ENCODE measurements at regions not wholly inside any gene's neighbourhood (a gene's known extent, or its start where the extent isn't known, plus 50 kb on each side); places are given as distances from the start of the nearest gene placed in this dataset.
"Not testable (repeated sequence)": the region's sequence is repeated elsewhere in the genome, so short reads cannot be mapped to it uniquely, and the experiment has no call there.

GRCh38 chr7:68816491-68816890, 781.8 kb upstream of the AUTS2 start:
- no peak for DNase-seq

- no peak for DNase-seq
Observed at GRCh38 chr7:68820321-68820720, 778.0 kb upstream of the AUTS2 start.

- no peak for DNase-seq
Observed at GRCh38 chr7:68821846-68822245, 776.4 kb upstream of the AUTS2 start.

- DNase-seq = peak; percentile 47
Observed at GRCh38 chr7:68823996-68824780, 774.1 kb upstream of the AUTS2 start.

- DNase-seq = no peak
Observed at GRCh38 chr7:68828575-68828974, 769.7 kb upstream of the AUTS2 start.

GRCh38 chr7:68833422-68833821, 764.9 kb upstream of the AUTS2 start:
- DNase-seq = no peak

- no peak for DNase-seq
Observed at GRCh38 chr7:68839014-68839413, 759.3 kb upstream of the AUTS2 start.

GRCh38 chr7:68840991-68841390, 757.3 kb upstream of the AUTS2 start:
- DNase-seq = no peak

- not testable (repeated sequence) for DNase-seq
Observed at GRCh38 chr7:68843985-68844384, 754.3 kb upstream of the AUTS2 start.

- DNase-seq = no peak
Observed at GRCh38 chr7:68846811-68847325, 751.4 kb upstream of the AUTS2 start.

GRCh38 chr7:68853254-68853653, 745.0 kb upstream of the AUTS2 start:
- no peak for DNase-seq

- no peak for DNase-seq
Observed at GRCh38 chr7:68857571-68857970, 740.7 kb upstream of the AUTS2 start.

- DNase-seq = no peak
Observed at GRCh38 chr7:68858497-68858896, 739.8 kb upstream of the AUTS2 start.

GRCh38 chr7:68861171-68861570, 737.1 kb upstream of the AUTS2 start:
- DNase-seq = no peak

- DNase-seq = no peak
Observed at GRCh38 chr7:68862261-68862660, 736.0 kb upstream of the AUTS2 start.

- DNase-seq = no peak
Observed at GRCh38 chr7:68862736-68863135, 735.5 kb upstream of the AUTS2 start.

- DNase-seq = no peak
Observed at GRCh38 chr7:68865351-68866199, 732.7 kb upstream of the AUTS2 start.

- no peak for DNase-seq
Observed at GRCh38 chr7:68866200-68866570, 732.1 kb upstream of the AUTS2 start.

- not testable (repeated sequence) for DNase-seq
Observed at GRCh38 chr7:68866721-68867120, 731.6 kb upstream of the AUTS2 start.

- DNase-seq = no peak
Observed at GRCh38 chr7:68868978-68869377, 729.3 kb upstream of the AUTS2 start.

GRCh38 chr7:68873616-68874015, 724.7 kb upstream of the AUTS2 start:
- no peak for DNase-seq

- DNase-seq = no peak
Observed at GRCh38 chr7:68875857-68876256, 722.4 kb upstream of the AUTS2 start.

- not testable (repeated sequence) for DNase-seq
Observed at GRCh38 chr7:68887116-68887515, 711.2 kb upstream of the AUTS2 start.

- no peak for DNase-seq
Observed at GRCh38 chr7:68888971-68889385, 709.3 kb upstream of the AUTS2 start.

Data from GF-D8 (cell line).